ENCODE measurements at regions not wholly inside any gene's neighbourhood (a gene's known extent, or its start where the extent isn't known, plus 50 kb on each side); places are given as distances from the start of the nearest gene placed in this dataset.
"Not testable (repeated sequence)": the region's sequence is repeated elsewhere in the genome, so short reads cannot be mapped to it uniquely, and the experiment has no call there.

GRCh38 chr18:47679864-47680263 lies 250.6 kb downstream of the SMAD2 start:
- DNase-seq (ENCODE audit: low read depth in 2 of 2) = no peak

- no peak for DNase-seq (ENCODE audit: low read depth in 2 of 2)
Measured at GRCh38 chr18:47677952-47678351, 252.5 kb downstream of the SMAD2 start.

- DNase-seq (ENCODE audit: low read depth in 2 of 2) = no peak
Measured at GRCh38 chr18:47669815-47670214, 260.6 kb downstream of the SMAD2 start.

- no peak for DNase-seq (ENCODE audit: low read depth in 2 of 2)
Measured at GRCh38 chr18:47658498-47658897, 272.0 kb downstream of the SMAD2 start.

GRCh38 chr18:47654988-47655387 lies 275.5 kb downstream of the SMAD2 start:
- DNase-seq (ENCODE audit: low read depth in 2 of 2) = no peak

- DNase-seq (ENCODE audit: low read depth in 2 of 2) = no peak
Measured at GRCh38 chr18:47644896-47645295, 285.6 kb downstream of the SMAD2 start.

GRCh38 chr18:47637551-47637950 lies 292.9 kb downstream of the SMAD2 start:
- not testable (repeated sequence) for DNase-seq (ENCODE audit: low read depth in 2 of 2)

GRCh38 chr18:47635416-47635815 lies 295.0 kb downstream of the SMAD2 start:
- DNase-seq (ENCODE audit: low read depth in 2 of 2) = no peak

GRCh38 chr18:47632970-47633635 lies 297.4 kb downstream of the SMAD2 start:
- DNase-seq (ENCODE audit: low read depth in 2 of 2) = no peak

- no peak for DNase-seq (ENCODE audit: low read depth in 2 of 2)
Measured at GRCh38 chr18:47628893-47629292, 301.6 kb downstream of the SMAD2 start.

GRCh38 chr18:47628240-47628781 lies 302.1 kb downstream of the SMAD2 start:
- DNase-seq (ENCODE audit: low read depth in 2 of 2) = no peak

- DNase-seq (ENCODE audit: low read depth in 2 of 2) = no peak
Measured at GRCh38 chr18:47627030-47627429, 303.4 kb downstream of the SMAD2 start.

GRCh38 chr18:47619771-47620448 lies 310.5 kb downstream of the SMAD2 start:
- no peak for DNase-seq (ENCODE audit: low read depth in 2 of 2)

- DNase-seq (ENCODE audit: low read depth in 2 of 2) = no peak
Measured at GRCh38 chr18:47618758-47619157, 311.7 kb downstream of the SMAD2 start.

- no peak for DNase-seq (ENCODE audit: low read depth in 2 of 2)
Measured at GRCh38 chr18:47615043-47615442, 315.4 kb downstream of the SMAD2 start.

GRCh38 chr18:47613929-47614328 lies 316.5 kb downstream of the SMAD2 start:
- no peak for DNase-seq (ENCODE audit: low read depth in 2 of 2)

GRCh38 chr18:47611649-47612048 lies 318.8 kb downstream of the SMAD2 start:
- DNase-seq (ENCODE audit: low read depth in 2 of 2) = no peak

- no peak for DNase-seq (ENCODE audit: low read depth in 2 of 2)
Measured at GRCh38 chr18:47606526-47606925, 323.9 kb downstream of the SMAD2 start.

- DNase-seq (ENCODE audit: low read depth in 2 of 2) = no peak
Measured at GRCh38 chr18:47605093-47605492, 325.4 kb downstream of the SMAD2 start.

GRCh38 chr18:47604021-47604420 lies 326.4 kb downstream of the SMAD2 start:
- no peak for DNase-seq (ENCODE audit: low read depth in 2 of 2)

- DNase-seq (ENCODE audit: low read depth in 2 of 2) = no peak
Measured at GRCh38 chr18:47603158-47603557, 327.3 kb downstream of the SMAD2 start.

- DNase-seq (ENCODE audit: low read depth in 2 of 2) = no peak
Measured at GRCh38 chr18:47602273-47602897, 328.1 kb downstream of the SMAD2 start.
